Liver (tissue), 3 donors: ENCODE measurements at regions not wholly inside any gene's neighbourhood (a gene's known extent, or its start where the extent isn't known, plus 50 kb on each side); places are given as distances from the start of the nearest gene placed in this dataset.
"Not testable (repeated sequence)": the region's sequence is repeated elsewhere in the genome, so short reads cannot be mapped to it uniquely, and the experiment has no call there.

Experiments
- ATF3 ChIP-seq: IDR thresholded peaks from 2 replicates; pipeline ENCODE4 v1.6.1; 2016; ENCODE audit warnings: antibody characterized with exemption
- EGR1 ChIP-seq, 2 donors: IDR thresholded peaks; 2 replicates each; pipeline ENCODE4 v1.6.1; 2016 to 2018; ENCODE audit warnings: antibody characterized with exemption in 2 of 2, low read depth in 2 of 2
- GABPA ChIP-seq, 2 donors: IDR thresholded peaks in 1 of 2; conservative IDR thresholded peaks in 1 of 2; 2 replicates each; pipeline ENCODE4 v1.6.1; 2016; ENCODE audit warnings: antibody characterized with exemption in 2 of 2, mild to moderate bottlenecking in 1 of 2, moderate library complexity in 1 of 2
- JUND ChIP-seq, 2 donors: IDR thresholded peaks; 2 replicates each; pipeline ENCODE4 v1.6.1; 2016; ENCODE audit warnings: antibody characterized with exemption in 2 of 2
- RAD21 ChIP-seq, 2 donors: IDR thresholded peaks; 2 replicates each; pipeline ENCODE4 v1.6.1; 2016; ENCODE audit warnings: antibody characterized with exemption in 2 of 2, mild to moderate bottlenecking in 2 of 2
- TAF1 ChIP-seq: conservative IDR thresholded peaks from 2 replicates; pipeline ENCODE4 v1.6.1; 2016; ENCODE audit warnings: antibody characterized with exemption, mild to moderate bottlenecking
- YY1 ChIP-seq: IDR thresholded peaks from 2 replicates; pipeline ENCODE4 v1.6.1; 2016; ENCODE audit warnings: antibody characterized with exemption, mild to moderate bottlenecking
- TF ChIP-seq, protein P1 (sequence below): fragments of 150-350 bp; IDR thresholded peaks from 2 replicates; pipeline ENCODE4 v1.5.1; 2017; ENCODE audit warnings: improper control_type of control experiment, low read depth, low read length; ENCODE audit not compliant: missing input control
- TF ChIP-seq, protein P2 (sequence below): IDR thresholded peaks from 2 replicates; pipeline ENCODE4 v1.6.1; 2016; ENCODE audit warnings: antibody characterized with exemption
- TF ChIP-seq, protein P3 (sequence below): IDR thresholded peaks from 2 replicates; pipeline ENCODE4 v1.6.1; 2016; ENCODE audit warnings: antibody characterized with exemption
- TF ChIP-seq, protein P4 (sequence below): IDR thresholded peaks from 2 replicates; pipeline ENCODE4 v1.6.1; 2016; ENCODE audit warnings: antibody characterized with exemption, mild to moderate bottlenecking
- donor health status: healthy.
- donor health status: healthy.

- TF ChIP-seq TAF1; RAD21 (IDR thresholded peaks at IDR 0.05); JUND (IDR thresholded peaks at IDR 0.05); YY1; GABPA (IDR thresholded peaks at IDR 0.05 in 1 of 2, conservative IDR thresholded peaks at IDR 0.05 in 1 of 2); ATF3; EGR1 (IDR thresholded peaks at IDR 0.05; ENCODE audit: low read depth in 2 of 2): not testable (repeated sequence)
- TF ChIP-seq, protein P1, sequence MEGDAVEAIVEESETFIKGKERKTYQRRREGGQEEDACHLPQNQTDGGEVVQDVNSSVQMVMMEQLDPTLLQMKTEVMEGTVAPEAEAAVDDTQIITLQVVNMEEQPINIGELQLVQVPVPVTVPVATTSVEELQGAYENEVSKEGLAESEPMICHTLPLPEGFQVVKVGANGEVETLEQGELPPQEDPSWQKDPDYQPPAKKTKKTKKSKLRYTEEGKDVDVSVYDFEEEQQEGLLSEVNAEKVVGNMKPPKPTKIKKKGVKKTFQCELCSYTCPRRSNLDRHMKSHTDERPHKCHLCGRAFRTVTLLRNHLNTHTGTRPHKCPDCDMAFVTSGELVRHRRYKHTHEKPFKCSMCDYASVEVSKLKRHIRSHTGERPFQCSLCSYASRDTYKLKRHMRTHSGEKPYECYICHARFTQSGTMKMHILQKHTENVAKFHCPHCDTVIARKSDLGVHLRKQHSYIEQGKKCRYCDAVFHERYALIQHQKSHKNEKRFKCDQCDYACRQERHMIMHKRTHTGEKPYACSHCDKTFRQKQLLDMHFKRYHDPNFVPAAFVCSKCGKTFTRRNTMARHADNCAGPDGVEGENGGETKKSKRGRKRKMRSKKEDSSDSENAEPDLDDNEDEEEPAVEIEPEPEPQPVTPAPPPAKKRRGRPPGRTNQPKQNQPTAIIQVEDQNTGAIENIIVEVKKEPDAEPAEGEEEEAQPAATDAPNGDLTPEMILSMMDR = not testable (repeated sequence)
- TF ChIP-seq, protein P2, sequence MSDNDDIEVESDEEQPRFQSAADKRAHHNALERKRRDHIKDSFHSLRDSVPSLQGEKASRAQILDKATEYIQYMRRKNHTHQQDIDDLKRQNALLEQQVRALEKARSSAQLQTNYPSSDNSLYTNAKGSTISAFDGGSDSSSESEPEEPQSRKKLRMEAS = not testable (repeated sequence)
- TF ChIP-seq, protein P3, sequence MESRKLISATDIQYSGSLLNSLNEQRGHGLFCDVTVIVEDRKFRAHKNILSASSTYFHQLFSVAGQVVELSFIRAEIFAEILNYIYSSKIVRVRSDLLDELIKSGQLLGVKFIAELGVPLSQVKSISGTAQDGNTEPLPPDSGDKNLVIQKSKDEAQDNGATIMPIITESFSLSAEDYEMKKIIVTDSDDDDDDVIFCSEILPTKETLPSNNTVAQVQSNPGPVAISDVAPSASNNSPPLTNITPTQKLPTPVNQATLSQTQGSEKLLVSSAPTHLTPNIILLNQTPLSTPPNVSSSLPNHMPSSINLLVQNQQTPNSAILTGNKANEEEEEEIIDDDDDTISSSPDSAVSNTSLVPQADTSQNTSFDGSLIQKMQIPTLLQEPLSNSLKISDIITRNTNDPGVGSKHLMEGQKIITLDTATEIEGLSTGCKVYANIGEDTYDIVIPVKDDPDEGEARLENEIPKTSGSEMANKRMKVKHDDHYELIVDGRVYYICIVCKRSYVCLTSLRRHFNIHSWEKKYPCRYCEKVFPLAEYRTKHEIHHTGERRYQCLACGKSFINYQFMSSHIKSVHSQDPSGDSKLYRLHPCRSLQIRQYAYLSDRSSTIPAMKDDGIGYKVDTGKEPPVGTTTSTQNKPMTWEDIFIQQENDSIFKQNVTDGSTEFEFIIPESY = not testable (repeated sequence)
- TF ChIP-seq, protein P4, sequence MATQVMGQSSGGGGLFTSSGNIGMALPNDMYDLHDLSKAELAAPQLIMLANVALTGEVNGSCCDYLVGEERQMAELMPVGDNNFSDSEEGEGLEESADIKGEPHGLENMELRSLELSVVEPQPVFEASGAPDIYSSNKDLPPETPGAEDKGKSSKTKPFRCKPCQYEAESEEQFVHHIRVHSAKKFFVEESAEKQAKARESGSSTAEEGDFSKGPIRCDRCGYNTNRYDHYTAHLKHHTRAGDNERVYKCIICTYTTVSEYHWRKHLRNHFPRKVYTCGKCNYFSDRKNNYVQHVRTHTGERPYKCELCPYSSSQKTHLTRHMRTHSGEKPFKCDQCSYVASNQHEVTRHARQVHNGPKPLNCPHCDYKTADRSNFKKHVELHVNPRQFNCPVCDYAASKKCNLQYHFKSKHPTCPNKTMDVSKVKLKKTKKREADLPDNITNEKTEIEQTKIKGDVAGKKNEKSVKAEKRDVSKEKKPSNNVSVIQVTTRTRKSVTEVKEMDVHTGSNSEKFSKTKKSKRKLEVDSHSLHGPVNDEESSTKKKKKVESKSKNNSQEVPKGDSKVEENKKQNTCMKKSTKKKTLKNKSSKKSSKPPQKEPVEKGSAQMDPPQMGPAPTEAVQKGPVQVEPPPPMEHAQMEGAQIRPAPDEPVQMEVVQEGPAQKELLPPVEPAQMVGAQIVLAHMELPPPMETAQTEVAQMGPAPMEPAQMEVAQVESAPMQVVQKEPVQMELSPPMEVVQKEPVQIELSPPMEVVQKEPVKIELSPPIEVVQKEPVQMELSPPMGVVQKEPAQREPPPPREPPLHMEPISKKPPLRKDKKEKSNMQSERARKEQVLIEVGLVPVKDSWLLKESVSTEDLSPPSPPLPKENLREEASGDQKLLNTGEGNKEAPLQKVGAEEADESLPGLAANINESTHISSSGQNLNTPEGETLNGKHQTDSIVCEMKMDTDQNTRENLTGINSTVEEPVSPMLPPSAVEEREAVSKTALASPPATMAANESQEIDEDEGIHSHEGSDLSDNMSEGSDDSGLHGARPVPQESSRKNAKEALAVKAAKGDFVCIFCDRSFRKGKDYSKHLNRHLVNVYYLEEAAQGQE = not testable (repeated sequence)
Observed at GRCh38 chrX:152050623-152051022, 76.1 kb upstream of the GABRE start.
